GM23248 (cell line): ENCODE measurements at regions not wholly inside any gene's neighbourhood (a gene's known extent, or its start where the extent isn't known, plus 50 kb on each side); places are given as distances from the start of the nearest gene placed in this dataset.

ENCODE experiments used
- EZH2 ChIP-seq: fragments of 200-600 bp; sonication (generic); IDR thresholded peaks from 2 replicates; pipeline ENCODE4 v1.6.1; 2018; ENCODE audit warnings: antibody characterized with exemption, mild to moderate bottlenecking; ENCODE audit not compliant: insufficient read depth, poor library complexity, severe bottlenecking
- EZH2phosphoT487 ChIP-seq: fragments of 200-600 bp; sonication (generic); IDR thresholded peaks from 2 replicates; pipeline ENCODE4 v1.6.1; 2018; ENCODE audit warnings: antibody characterized with exemption, moderate library complexity, mild to moderate bottlenecking, low read depth; ENCODE audit not compliant: insufficient read depth

DNA sequence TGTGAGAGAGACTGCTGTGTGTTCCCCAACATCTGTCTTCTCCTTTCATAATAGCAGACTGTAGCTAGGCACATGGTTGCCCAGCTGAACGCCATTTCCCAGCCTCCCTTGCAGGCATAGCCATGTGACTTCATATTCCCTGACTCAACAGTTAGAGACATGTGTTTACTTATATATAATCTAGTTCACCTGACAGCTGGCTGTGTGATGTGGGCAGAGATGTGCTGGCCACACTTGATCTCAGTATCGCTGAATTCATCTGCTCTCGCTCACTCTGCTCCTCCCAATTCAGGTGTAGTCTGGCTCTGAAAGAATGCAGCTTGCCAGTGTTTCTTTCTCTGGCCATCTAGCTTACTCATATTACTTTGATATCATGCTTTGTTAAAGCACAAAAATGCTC lies 52.3 kb upstream of the SEC11C start:
- TF ChIP-seq EZH2phosphoT487 (no peak), EZH2 (no peak)
